ENCODE measurements at regions not wholly inside any gene's neighbourhood (a gene's known extent, or its start where the extent isn't known, plus 50 kb on each side); places are given as distances from the start of the nearest gene placed in this dataset.

GRCh38 chr2:128543036-128543435 is 224.4 kb upstream of the HS6ST1 start:
- H3K27ac ChIP-seq (ENCODE audit: low read depth in 2 of 2, low read length in 1 of 2), result no peak overlapping the region
- no peaks in the 10 kb centered on the region for H3K4me1 ChIP-seq (ENCODE audit: control insufficient read depth in 2 of 2, insufficient read depth in 2 of 2, low read length in 1 of 2)
- 93 to 94% methylated on average over 3 of the region's 3 CpGs for WGBS, 2 donors
- H3K27me3 ChIP-seq (ENCODE audit: control insufficient read depth in 1 of 2, insufficient read depth in 2 of 2, low read length in 2 of 2), result no peaks in the 10 kb centered on the region
- no peaks in the 10 kb centered on the region for H3K9me3 ChIP-seq (ENCODE audit: control insufficient read depth in 2 of 2, insufficient read depth in 1 of 2, low read depth in 1 of 2, low read length in 1 of 2)
- no peaks in the 10 kb centered on the region for H3K36me3 ChIP-seq (ENCODE audit: control insufficient read depth in 2 of 2, insufficient read depth in 2 of 2, low read length in 1 of 2)
- H3K4me3 ChIP-seq (ENCODE audit: low read depth in 1 of 2, low read length in 2 of 2), result no peak overlapping the region

- Histone ChIP-seq H3K4me3 (ENCODE audit: low read depth in 1 of 2, low read length in 2 of 2) (no peak overlapping the region), H3K27ac (ENCODE audit: low read depth in 2 of 2, low read length in 1 of 2) (no peak overlapping the region), H3K9me3 (ENCODE audit: control insufficient read depth in 2 of 2, insufficient read depth in 1 of 2, low read depth in 1 of 2, low read length in 1 of 2) (no peaks in the 10 kb centered on the region), H3K27me3 (ENCODE audit: control insufficient read depth in 1 of 2, insufficient read depth in 2 of 2, low read length in 2 of 2) (no peaks in the 10 kb centered on the region), H3K36me3 (ENCODE audit: control insufficient read depth in 2 of 2, insufficient read depth in 2 of 2, low read length in 1 of 2) (no peaks in the 10 kb centered on the region), H3K4me1 (ENCODE audit: control insufficient read depth in 2 of 2, insufficient read depth in 2 of 2, low read length in 1 of 2) (no peaks in the 10 kb centered on the region)
- WGBS, 2 donors, result 82 to 84% methylated on average over 10 of the region's 10 CpGs
Measured at GRCh38 chr2:128543646-128544045, 225.0 kb upstream of the HS6ST1 start.

- H3K27me3 ChIP-seq (ENCODE audit: control insufficient read depth in 1 of 2, insufficient read depth in 2 of 2, low read length in 2 of 2), result no peaks in the 10 kb centered on the region
- WGBS, 2 donors, result 85% methylated on average over 16 of the region's 16 CpGs
Measured at GRCh38 chr2:128544321-128545037, 225.8 kb upstream of the HS6ST1 start.

GRCh38 chr2:128545085-128545484 is 226.4 kb upstream of the HS6ST1 start:
- Histone ChIP-seq H3K4me1 (ENCODE audit: control insufficient read depth in 2 of 2, insufficient read depth in 2 of 2, low read length in 1 of 2) (no peaks in the 10 kb centered on the region), H3K27me3 (ENCODE audit: control insufficient read depth in 1 of 2, insufficient read depth in 2 of 2, low read length in 2 of 2) (no peaks in the 10 kb centered on the region), H3K4me3 (ENCODE audit: low read depth in 1 of 2, low read length in 2 of 2) (no peak overlapping the region), H3K36me3 (ENCODE audit: control insufficient read depth in 2 of 2, insufficient read depth in 2 of 2, low read length in 1 of 2) (no peaks in the 10 kb centered on the region), H3K27ac (ENCODE audit: low read depth in 2 of 2, low read length in 1 of 2) (no peak overlapping the region), H3K9me3 (ENCODE audit: control insufficient read depth in 2 of 2, insufficient read depth in 1 of 2, low read depth in 1 of 2, low read length in 1 of 2) (no peaks in the 10 kb centered on the region)
- WGBS, 2 donors, result 92 to 98% methylated on average over 5 of the region's 5 CpGs

More at GRCh38 chr2:128544321-128545037, 225.8 kb upstream of the HS6ST1 start:
- H3K4me3 ChIP-seq (ENCODE audit: low read depth in 1 of 2, low read length in 2 of 2), result no peak overlapping the region
- H3K9me3 ChIP-seq (ENCODE audit: control insufficient read depth in 2 of 2, insufficient read depth in 1 of 2, low read depth in 1 of 2, low read length in 1 of 2), result no peaks in the 10 kb centered on the region
- no peaks in the 10 kb centered on the region for H3K4me1 ChIP-seq (ENCODE audit: control insufficient read depth in 2 of 2, insufficient read depth in 2 of 2, low read length in 1 of 2)
- H3K36me3 ChIP-seq (ENCODE audit: control insufficient read depth in 2 of 2, insufficient read depth in 2 of 2, low read length in 1 of 2), result no peaks in the 10 kb centered on the region
- H3K27ac ChIP-seq (ENCODE audit: low read depth in 2 of 2, low read length in 1 of 2), result no peak overlapping the region

DNA sequence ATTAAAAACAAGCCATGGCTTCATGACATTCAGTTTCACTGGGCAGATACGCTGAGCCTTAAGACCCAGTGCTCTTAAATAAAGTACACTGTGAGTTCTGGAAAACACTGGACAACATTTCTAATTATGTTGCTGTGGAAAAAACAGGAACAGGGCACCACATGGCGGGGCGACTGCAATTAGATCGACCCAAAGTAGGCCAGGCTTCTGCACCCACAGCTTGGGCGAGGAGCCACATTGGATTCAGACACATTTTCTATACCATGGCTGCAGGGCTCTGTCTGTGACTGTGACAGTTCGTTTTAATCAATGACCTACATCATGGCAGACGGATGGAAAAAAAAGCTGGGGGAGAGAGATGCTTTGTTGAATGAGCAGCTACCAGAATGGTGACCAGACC is 227.2 kb upstream of the HS6ST1 start:
- 91 to 95% methylated on average over 7 of the region's 7 CpGs for WGBS, 2 donors
- H3K4me3 ChIP-seq (ENCODE audit: low read depth in 1 of 2, low read length in 2 of 2), result no peak overlapping the region
- no peaks in the 10 kb centered on the region for H3K9me3 ChIP-seq (ENCODE audit: control insufficient read depth in 2 of 2, insufficient read depth in 1 of 2, low read depth in 1 of 2, low read length in 1 of 2)
- no peak overlapping the region for H3K27ac ChIP-seq (ENCODE audit: low read depth in 2 of 2, low read length in 1 of 2)
- no peaks in the 10 kb centered on the region for H3K4me1 ChIP-seq (ENCODE audit: control insufficient read depth in 2 of 2, insufficient read depth in 2 of 2, low read length in 1 of 2)
- no peaks in the 10 kb centered on the region for H3K27me3 ChIP-seq (ENCODE audit: control insufficient read depth in 1 of 2, insufficient read depth in 2 of 2, low read length in 2 of 2)
- no peaks in the 10 kb centered on the region for H3K36me3 ChIP-seq (ENCODE audit: control insufficient read depth in 2 of 2, insufficient read depth in 2 of 2, low read length in 1 of 2)

DNA sequence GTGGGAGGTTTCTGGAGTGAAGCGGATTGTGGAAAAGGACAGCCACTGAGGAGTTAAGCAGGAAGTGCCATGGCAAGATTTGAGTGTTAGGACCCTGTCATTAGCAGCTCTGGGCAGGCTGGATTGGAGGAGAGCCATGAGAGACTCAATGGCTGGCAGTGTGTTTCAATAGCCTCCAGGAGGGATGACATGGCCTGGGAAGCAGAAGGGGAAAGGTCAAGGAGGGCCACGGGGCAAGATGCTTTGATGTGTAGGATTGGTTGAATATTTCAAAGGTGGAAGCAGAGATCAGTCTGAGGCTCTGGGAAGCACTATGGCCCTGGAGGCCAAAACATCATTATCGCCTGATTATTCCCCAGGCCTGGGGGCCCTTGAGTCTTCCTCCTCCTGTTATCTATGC is 229.0 kb upstream of the HS6ST1 start:
- no peak overlapping the region for H3K27ac ChIP-seq (ENCODE audit: low read depth in 2 of 2, low read length in 1 of 2)
- WGBS, 2 donors, result 69 to 73% methylated on average over 3 of the region's 3 CpGs
- H3K36me3 ChIP-seq (ENCODE audit: control insufficient read depth in 2 of 2, insufficient read depth in 2 of 2, low read length in 1 of 2), result no peaks in the 10 kb centered on the region
- no peaks in the 10 kb centered on the region for H3K4me1 ChIP-seq (ENCODE audit: control insufficient read depth in 2 of 2, insufficient read depth in 2 of 2, low read length in 1 of 2)
- no peak overlapping the region for H3K4me3 ChIP-seq (ENCODE audit: low read depth in 1 of 2, low read length in 2 of 2)
- no peaks in the 10 kb centered on the region for H3K27me3 ChIP-seq (ENCODE audit: control insufficient read depth in 1 of 2, insufficient read depth in 2 of 2, low read length in 2 of 2)
- H3K9me3 ChIP-seq (ENCODE audit: control insufficient read depth in 2 of 2, insufficient read depth in 1 of 2, low read depth in 1 of 2, low read length in 1 of 2), result no peaks in the 10 kb centered on the region

- H3K4me3 ChIP-seq (ENCODE audit: low read depth in 1 of 2, low read length in 2 of 2), result no peak overlapping the region
- no peaks in the 10 kb centered on the region for H3K27me3 ChIP-seq (ENCODE audit: control insufficient read depth in 1 of 2, insufficient read depth in 2 of 2, low read length in 2 of 2)
- WGBS, 2 donors, result 93 to 95% methylated on average over 9 of the region's 9 CpGs
- no peaks in the 10 kb centered on the region for H3K9me3 ChIP-seq (ENCODE audit: control insufficient read depth in 2 of 2, insufficient read depth in 1 of 2, low read depth in 1 of 2, low read length in 1 of 2)
- H3K4me1 ChIP-seq (ENCODE audit: control insufficient read depth in 2 of 2, insufficient read depth in 2 of 2, low read length in 1 of 2), result no peaks in the 10 kb centered on the region
- H3K27ac ChIP-seq (ENCODE audit: low read depth in 2 of 2, low read length in 1 of 2), result no peak overlapping the region
- H3K36me3 ChIP-seq (ENCODE audit: control insufficient read depth in 2 of 2, insufficient read depth in 2 of 2, low read length in 1 of 2), result no peaks in the 10 kb centered on the region
Measured at GRCh38 chr2:128548461-128548891, 229.8 kb upstream of the HS6ST1 start.

DNA sequence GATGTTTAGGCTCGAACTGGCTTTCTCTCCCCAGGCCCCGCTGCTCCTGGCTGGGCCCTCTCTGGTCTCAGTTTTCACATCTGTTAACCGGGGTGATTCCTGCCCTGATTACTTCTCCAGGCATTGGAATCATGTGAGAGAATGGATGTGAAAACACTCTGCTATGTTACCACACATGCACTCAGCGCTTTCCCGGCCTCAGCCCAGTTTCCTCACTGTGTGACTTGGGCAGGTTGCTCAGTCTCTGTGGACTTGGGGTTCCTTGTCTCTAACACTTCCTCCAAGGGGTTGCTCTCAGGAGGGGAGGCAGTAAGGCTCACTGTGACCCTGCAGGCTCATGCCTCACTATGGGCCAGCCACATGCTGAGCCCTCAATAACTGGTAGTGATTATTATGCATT is 230.4 kb upstream of the HS6ST1 start:
- Histone ChIP-seq H3K36me3 (ENCODE audit: control insufficient read depth in 2 of 2, insufficient read depth in 2 of 2, low read length in 1 of 2) (no peaks in the 10 kb centered on the region), H3K4me1 (ENCODE audit: control insufficient read depth in 2 of 2, insufficient read depth in 2 of 2, low read length in 1 of 2) (no peaks in the 10 kb centered on the region), H3K27ac (ENCODE audit: low read depth in 2 of 2, low read length in 1 of 2) (no peak overlapping the region), H3K4me3 (ENCODE audit: low read depth in 1 of 2, low read length in 2 of 2) (no peak overlapping the region), H3K27me3 (ENCODE audit: control insufficient read depth in 1 of 2, insufficient read depth in 2 of 2, low read length in 2 of 2) (no peaks in the 10 kb centered on the region), H3K9me3 (ENCODE audit: control insufficient read depth in 2 of 2, insufficient read depth in 1 of 2, low read depth in 1 of 2, low read length in 1 of 2) (no peaks in the 10 kb centered on the region)
- 93 to 97% methylated on average over 5 of the region's 5 CpGs for WGBS, 2 donors

DNA sequence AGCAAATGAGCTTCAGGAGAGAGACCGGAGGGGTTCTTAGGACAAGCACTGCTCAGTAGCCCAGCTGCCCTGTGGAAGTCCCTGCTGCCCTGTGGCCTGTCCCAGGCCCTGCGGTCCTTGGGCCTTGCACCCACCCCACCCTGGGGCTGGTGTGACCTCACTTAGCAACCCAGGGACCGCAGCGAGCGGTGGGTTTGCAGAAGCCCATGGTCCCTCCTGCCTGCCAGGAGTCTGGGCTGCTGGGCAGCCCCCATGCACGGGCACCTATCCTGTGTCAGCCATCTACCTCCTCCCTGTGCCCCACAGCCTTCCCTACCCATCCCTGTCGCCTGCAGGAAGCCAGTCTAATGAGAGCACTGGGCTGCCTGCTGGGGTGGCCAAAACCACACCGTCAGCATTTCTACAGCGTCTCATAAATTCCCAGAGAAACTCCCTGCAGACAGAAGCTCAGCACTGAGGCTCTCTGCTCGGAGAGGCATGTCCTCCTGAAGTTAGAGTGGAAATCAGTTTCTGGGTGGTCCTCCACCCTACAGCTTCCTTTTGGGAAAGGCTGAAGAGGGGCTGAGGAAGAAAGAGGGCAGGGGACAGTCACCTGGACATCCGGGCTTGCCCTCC is 231.1 kb upstream of the HS6ST1 start:
- WGBS, 2 donors, result 83 to 87% methylated on average over 11 of the region's 11 CpGs
- Histone ChIP-seq H3K9me3 (ENCODE audit: control insufficient read depth in 2 of 2, insufficient read depth in 1 of 2, low read depth in 1 of 2, low read length in 1 of 2) (no peaks in the 10 kb centered on the region), H3K4me3 (ENCODE audit: low read depth in 1 of 2, low read length in 2 of 2) (no peak overlapping the region), H3K36me3 (ENCODE audit: control insufficient read depth in 2 of 2, insufficient read depth in 2 of 2, low read length in 1 of 2) (no peaks in the 10 kb centered on the region), H3K27ac (ENCODE audit: low read depth in 2 of 2, low read length in 1 of 2) (no peak overlapping the region), H3K4me1 (ENCODE audit: control insufficient read depth in 2 of 2, insufficient read depth in 2 of 2, low read length in 1 of 2) (no peaks in the 10 kb centered on the region), H3K27me3 (ENCODE audit: control insufficient read depth in 1 of 2, insufficient read depth in 2 of 2, low read length in 2 of 2) (no peaks in the 10 kb centered on the region)

GRCh38 chr2:128550389-128550788 is 231.7 kb upstream of the HS6ST1 start:
- Histone ChIP-seq H3K9me3 (ENCODE audit: control insufficient read depth in 2 of 2, insufficient read depth in 1 of 2, low read depth in 1 of 2, low read length in 1 of 2) (no peaks in the 10 kb centered on the region), H3K36me3 (ENCODE audit: control insufficient read depth in 2 of 2, insufficient read depth in 2 of 2, low read length in 1 of 2) (no peaks in the 10 kb centered on the region), H3K27me3 (ENCODE audit: control insufficient read depth in 1 of 2, insufficient read depth in 2 of 2, low read length in 2 of 2) (no peaks in the 10 kb centered on the region), H3K4me1 (ENCODE audit: control insufficient read depth in 2 of 2, insufficient read depth in 2 of 2, low read length in 1 of 2) (no peaks in the 10 kb centered on the region), H3K4me3 (ENCODE audit: low read depth in 1 of 2, low read length in 2 of 2) (no peak overlapping the region), H3K27ac (ENCODE audit: low read depth in 2 of 2, low read length in 1 of 2) (no peak overlapping the region)
- WGBS, 2 donors, result 80 to 83% methylated on average over 6 of the region's 6 CpGs
